Mesothelial cell of epicardium (in vitro differentiated cells): ENCODE measurements at regions not wholly inside any gene's neighbourhood (a gene's known extent, or its start where the extent isn't known, plus 50 kb on each side); places are given as distances from the start of the nearest gene placed in this dataset.
"Not testable (repeated sequence)": the region's sequence is repeated elsewhere in the genome, so short reads cannot be mapped to it uniquely, and the experiment has no call there.

ENCODE experiments used
- DNase-seq, 2 experiments: peaks; one replicate each; pipeline ENCODE4 v3.0.0; 2021; ENCODE audit warnings: low spot score in 2 of 2; ENCODE audit not compliant: unreplicated experiment in 2 of 2
- H3K27ac Mint-ChIP-seq: 2 replicates; pipeline ENCODE4 v1.8.0; 2021; ENCODE audit warnings: mixed read lengths
- H3K27me3 Mint-ChIP-seq: 2 replicates; pipeline ENCODE4 v1.8.0; 2021; ENCODE audit warnings: low read depth, mixed read lengths
- H3K36me3 Mint-ChIP-seq: 2 replicates; pipeline ENCODE4 v1.8.0; 2021; ENCODE audit warnings: mixed read lengths
- H3K4me1 Mint-ChIP-seq: 2 replicates; pipeline ENCODE4 v1.8.0; 2021; ENCODE audit warnings: mixed read lengths
- H3K4me3 Mint-ChIP-seq: 2 replicates; pipeline ENCODE4 v1.8.0; 2021; ENCODE audit warnings: mild to moderate bottlenecking, moderate library complexity, mixed read lengths
- H3K9me3 Mint-ChIP-seq: 2 replicates; pipeline ENCODE4 v1.8.0; 2021; ENCODE audit warnings: mixed read lengths
- TF ChIP-seq, protein P1 (sequence below): fragments of 200-600 bp; sonication (generic); IDR thresholded peaks from one replicate; pipeline ENCODE4 v1.5.0; 2021; ENCODE audit warnings: antibody characterized with exemption; ENCODE audit not compliant: unreplicated experiment

DNA sequence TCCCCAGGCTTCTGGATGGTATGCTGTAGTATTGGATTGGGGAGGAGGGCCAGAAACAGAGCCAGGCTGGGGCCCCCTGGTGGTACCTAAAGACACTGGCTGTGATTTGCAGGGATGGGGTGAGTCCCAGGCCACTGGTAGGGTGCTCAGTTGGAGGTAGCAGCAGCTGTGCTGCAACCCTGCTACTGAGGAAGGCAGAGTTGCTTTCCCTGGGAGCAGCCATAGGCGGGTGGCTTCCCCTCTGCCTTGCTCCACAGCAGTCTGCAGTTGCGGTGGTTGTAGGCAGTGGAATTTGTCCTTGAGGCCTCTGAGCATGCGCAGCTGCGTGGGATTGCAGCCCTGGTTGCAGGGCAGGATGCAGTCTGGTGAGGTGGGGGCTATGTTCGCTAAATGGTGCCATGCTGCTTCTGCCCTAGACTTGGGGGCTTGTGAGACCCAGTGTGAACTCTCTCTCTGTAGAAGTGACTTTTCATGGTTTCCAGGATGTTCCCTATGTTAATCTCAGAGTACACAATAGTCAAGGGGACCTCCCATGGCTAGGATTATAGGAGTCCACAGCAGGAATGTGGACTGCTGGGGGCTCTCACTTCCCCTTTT is 443.5 kb downstream of the XIRP2 start:
- H3K4me1 Mint-ChIP-seq: peaks cover 11% of the 10 kb centered on the region
- no peak overlapping the region for H3K4me3 Mint-ChIP-seq
- H3K27ac Mint-ChIP-seq: no peak overlapping the region
- no peaks in the 10 kb centered on the region for H3K27me3 Mint-ChIP-seq
- TF ChIP-seq, protein P1, sequence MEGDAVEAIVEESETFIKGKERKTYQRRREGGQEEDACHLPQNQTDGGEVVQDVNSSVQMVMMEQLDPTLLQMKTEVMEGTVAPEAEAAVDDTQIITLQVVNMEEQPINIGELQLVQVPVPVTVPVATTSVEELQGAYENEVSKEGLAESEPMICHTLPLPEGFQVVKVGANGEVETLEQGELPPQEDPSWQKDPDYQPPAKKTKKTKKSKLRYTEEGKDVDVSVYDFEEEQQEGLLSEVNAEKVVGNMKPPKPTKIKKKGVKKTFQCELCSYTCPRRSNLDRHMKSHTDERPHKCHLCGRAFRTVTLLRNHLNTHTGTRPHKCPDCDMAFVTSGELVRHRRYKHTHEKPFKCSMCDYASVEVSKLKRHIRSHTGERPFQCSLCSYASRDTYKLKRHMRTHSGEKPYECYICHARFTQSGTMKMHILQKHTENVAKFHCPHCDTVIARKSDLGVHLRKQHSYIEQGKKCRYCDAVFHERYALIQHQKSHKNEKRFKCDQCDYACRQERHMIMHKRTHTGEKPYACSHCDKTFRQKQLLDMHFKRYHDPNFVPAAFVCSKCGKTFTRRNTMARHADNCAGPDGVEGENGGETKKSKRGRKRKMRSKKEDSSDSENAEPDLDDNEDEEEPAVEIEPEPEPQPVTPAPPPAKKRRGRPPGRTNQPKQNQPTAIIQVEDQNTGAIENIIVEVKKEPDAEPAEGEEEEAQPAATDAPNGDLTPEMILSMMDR: no peak
- H3K36me3 Mint-ChIP-seq: no peaks in the 10 kb centered on the region
- H3K9me3 Mint-ChIP-seq: peaks cover 17% of the 10 kb centered on the region
- DNase-seq: no peak

DNA sequence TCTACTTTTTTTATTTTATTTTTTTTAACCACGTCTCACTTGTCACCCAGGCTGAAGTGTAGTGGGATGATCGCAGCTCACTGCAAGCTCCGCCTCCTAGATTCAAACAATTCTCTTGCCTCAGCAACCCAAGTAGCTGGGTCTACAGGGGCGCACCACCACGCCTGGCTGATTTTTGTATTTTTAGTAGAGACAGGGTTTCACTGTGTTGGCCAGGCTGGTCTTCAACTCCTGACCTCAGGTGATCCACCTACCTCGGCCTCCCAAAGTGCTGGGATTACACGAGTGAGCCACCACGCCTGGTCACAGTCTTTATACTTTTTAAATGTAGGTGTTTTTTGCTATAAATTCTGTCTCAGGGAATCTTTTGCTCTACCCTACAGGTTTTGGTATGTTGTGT is 440.5 kb downstream of the XIRP2 start:
- not testable (repeated sequence) for H3K36me3 Mint-ChIP-seq, H3K27me3 Mint-ChIP-seq, H3K27ac Mint-ChIP-seq, H3K4me3 Mint-ChIP-seq, DNase-seq
- H3K4me1 Mint-ChIP-seq: peaks cover 11% of the 10 kb centered on the region
- H3K9me3 Mint-ChIP-seq: peaks cover 17% of the 10 kb centered on the region

DNA sequence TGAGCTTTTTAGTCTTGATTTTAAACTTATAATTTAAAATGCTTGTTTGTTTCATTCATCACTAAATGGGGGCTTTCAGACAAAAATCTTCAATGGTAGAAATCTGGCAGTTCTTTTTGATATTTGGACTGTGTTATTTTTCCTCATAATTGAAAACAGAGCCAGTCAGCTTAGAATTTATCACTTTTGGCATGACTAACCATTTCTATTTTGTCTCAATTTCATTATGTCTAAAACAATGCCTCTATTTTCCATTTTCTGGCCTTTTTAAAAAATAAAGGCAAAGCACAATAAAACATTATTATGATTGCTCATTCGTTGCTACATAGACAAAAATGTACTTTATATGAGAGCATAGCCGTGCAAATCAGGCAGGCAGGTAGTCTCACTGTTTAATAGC is 434.5 kb downstream of the XIRP2 start:
- TF ChIP-seq, protein P1: no peak
- H3K9me3 Mint-ChIP-seq: peaks cover 7% of the 10 kb centered on the region
- no peaks in the 10 kb centered on the region for H3K27me3 Mint-ChIP-seq
- no peak overlapping the region for H3K4me3 Mint-ChIP-seq
- no peak overlapping the region for H3K27ac Mint-ChIP-seq
- H3K36me3 Mint-ChIP-seq: no peaks in the 10 kb centered on the region
- H3K4me1 Mint-ChIP-seq: no peaks in the 10 kb centered on the region
- DNase-seq: no peak

DNA sequence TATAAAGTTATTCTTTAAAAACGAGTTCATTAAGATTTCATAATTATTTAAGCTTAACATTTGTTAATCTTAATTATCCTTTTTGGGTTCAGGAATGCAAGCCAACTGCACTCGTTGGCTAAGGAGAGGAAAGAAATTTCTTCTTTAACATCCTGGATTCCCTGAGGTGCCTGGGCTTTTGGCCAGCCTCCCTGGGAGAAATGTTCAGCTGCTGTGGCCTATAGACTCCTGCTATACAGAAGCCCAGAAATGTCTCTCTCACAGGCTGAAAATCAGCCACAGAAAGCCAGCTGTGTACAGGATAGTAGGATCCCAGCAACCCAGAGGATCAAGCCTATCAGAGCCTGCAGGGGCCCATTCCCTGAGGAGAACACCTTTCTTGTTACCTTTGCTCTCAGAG is 430.3 kb downstream of the XIRP2 start:
- Mint-ChIP-seq H3K27ac (no peak overlapping the region), H3K4me3 (no peak overlapping the region), H3K36me3 (no peaks in the 10 kb centered on the region), H3K4me1 (no peaks in the 10 kb centered on the region), H3K27me3 (no peaks in the 10 kb centered on the region), H3K9me3 (peaks cover 7% of the 10 kb centered on the region)
- no peak for DNase-seq
- TF ChIP-seq, protein P1: no peak

DNA sequence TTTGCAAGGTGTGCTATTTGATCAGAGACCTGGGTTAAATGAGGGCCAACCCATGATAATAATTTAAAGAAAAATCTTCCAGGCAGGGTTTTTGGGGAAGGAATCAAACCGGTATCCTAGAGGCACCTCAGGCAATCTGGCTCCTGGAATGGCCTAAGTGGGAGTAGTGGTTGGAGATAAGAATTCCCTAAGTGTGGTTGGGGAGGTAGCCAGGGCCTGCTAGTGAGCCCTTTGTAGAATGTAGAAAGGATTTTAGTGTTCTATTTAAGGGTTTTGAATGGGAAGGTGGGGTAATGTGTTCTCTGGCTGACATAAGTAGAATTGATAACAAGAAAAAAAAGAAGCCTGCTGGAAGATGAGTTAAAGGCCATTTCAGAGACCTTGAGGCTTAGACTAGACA is 422.2 kb downstream of the XIRP2 start:
- TF ChIP-seq, protein P1: no peak
- H3K4me1 Mint-ChIP-seq: peaks cover 9% of the 10 kb centered on the region
- DNase-seq: no peak
- no peaks in the 10 kb centered on the region for H3K27me3 Mint-ChIP-seq
- H3K4me3 Mint-ChIP-seq: no peak overlapping the region
- H3K27ac Mint-ChIP-seq: no peak overlapping the region
- no peaks in the 10 kb centered on the region for H3K36me3 Mint-ChIP-seq
- H3K9me3 Mint-ChIP-seq: no peaks in the 10 kb centered on the region
